RWPE2 (cell line): ENCODE measurements at regions not wholly inside any gene's neighbourhood (a gene's known extent, or its start where the extent isn't known, plus 50 kb on each side); places are given as distances from the start of the nearest gene placed in this dataset.

Source experiments
- ATAC-seq: fragments of 200-7000 bp; cut with Tn5 transposase; 3 replicates; pipeline ENCODE4 v1.9.1; 2021; ENCODE audit warnings: low read depth
- DNase-seq: peaks from one replicate; pipeline ENCODE4 v3.0.0-alpha.2; 2020; ENCODE audit warnings: low spot score
- H3K27ac ChIP-seq: fragments of 450-650 bp; 2 replicates; pipeline ENCODE4 v1.5.1; 2017; ENCODE audit warnings: mild to moderate bottlenecking; ENCODE audit not compliant: poor library complexity, severe bottlenecking
- H3K27me3 ChIP-seq: fragments of 250-450 bp; sonication (Bioruptor Pico); 2 replicates; pipeline ENCODE4 v1.5.1; 2021; ENCODE audit warnings: mild to moderate bottlenecking, moderate library complexity; ENCODE audit not compliant: insufficient read depth, poor library complexity, severe bottlenecking
- H3K36me3 ChIP-seq: fragments of 250-450 bp; sonication (Bioruptor Pico); 2 replicates; pipeline ENCODE4 v1.5.1; 2020; ENCODE audit warnings: low read depth, mild to moderate bottlenecking, moderate library complexity
- H3K4me1 ChIP-seq: fragments of 250-450 bp; sonication (Bioruptor Pico); 2 replicates; pipeline ENCODE4 v1.5.1; 2021; ENCODE audit warnings: mild to moderate bottlenecking, moderate library complexity; ENCODE audit not compliant: insufficient read depth, poor library complexity, severe bottlenecking
- H3K4me3 ChIP-seq: fragments of 250-450 bp; sonication (Bioruptor Pico); 2 replicates; pipeline ENCODE4 v1.5.1; 2021; ENCODE audit warnings: mild to moderate bottlenecking, moderate library complexity; ENCODE audit not compliant: severe bottlenecking
- H3K9me3 ChIP-seq: fragments of 250-450 bp; sonication (Bioruptor Pico); 2 replicates; pipeline ENCODE4 v1.5.1; 2021; ENCODE audit warnings: mild to moderate bottlenecking, moderate library complexity; ENCODE audit not compliant: severe bottlenecking
- CTCF ChIP-seq: fragments of 450-650 bp; IDR thresholded peaks from one replicate; pipeline ENCODE4 v1.5.1; 2017; ENCODE audit warnings: mild to moderate bottlenecking, moderate library complexity; ENCODE audit not compliant: poor library complexity, severe bottlenecking

DNA sequence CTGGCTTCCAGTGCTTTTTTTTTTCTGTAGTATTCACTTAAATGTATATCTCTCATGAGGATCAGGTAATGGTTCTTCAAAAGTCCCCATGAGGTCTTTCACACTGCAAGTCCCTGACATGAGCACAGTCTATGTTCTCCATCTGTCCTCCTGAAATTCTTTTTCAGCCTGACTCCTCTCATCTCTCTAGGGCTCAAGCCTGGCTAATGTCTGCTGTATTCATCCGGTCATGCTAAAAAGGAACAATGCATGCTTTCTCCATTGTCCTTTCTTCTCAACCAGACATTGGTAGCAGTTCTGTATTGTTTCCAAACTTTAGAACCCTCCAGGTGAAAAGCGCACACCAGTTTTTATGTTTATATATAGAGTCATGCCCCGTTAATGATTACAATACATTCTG is 368.3 kb upstream of the OLFM3 start:
- DNase-seq (no peak), ATAC-seq (no peak)
- H3K27me3 ChIP-seq, result no peaks in the 10 kb centered on the region
- H3K36me3 ChIP-seq, result no peaks in the 10 kb centered on the region
- H3K4me1 ChIP-seq, result no peaks in the 10 kb centered on the region
- H3K27ac ChIP-seq, result no peak overlapping the region
- no peaks in the 10 kb centered on the region for H3K9me3 ChIP-seq
- no peak for TF ChIP-seq CTCF
- no peak overlapping the region for H3K4me3 ChIP-seq

DNA sequence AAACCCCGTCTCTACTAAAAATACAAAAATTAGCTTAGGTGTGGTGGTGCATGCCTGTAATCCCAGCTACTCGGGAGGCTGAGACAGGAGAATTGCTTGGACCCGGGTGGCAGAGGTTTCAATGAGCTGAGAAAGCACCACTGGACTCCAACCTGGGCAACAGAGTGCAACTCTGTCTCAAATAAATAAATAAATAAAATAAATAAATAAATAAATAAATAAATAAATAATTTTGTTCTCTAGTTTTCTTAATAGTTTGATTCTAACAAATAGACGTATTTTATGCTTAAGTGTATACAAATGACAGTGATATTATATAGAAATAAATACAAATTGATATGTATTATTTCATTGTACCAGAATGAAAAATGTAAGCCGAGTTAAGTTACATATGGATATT is 339.9 kb upstream of the OLFM3 start:
- ATAC-seq (no peak), DNase-seq (no peak)
- no peak for TF ChIP-seq CTCF
- no peaks in the 10 kb centered on the region for H3K36me3 ChIP-seq
- H3K9me3 ChIP-seq, result no peaks in the 10 kb centered on the region
- no peaks in the 10 kb centered on the region for H3K27me3 ChIP-seq
- no peak overlapping the region for H3K27ac ChIP-seq
- H3K4me3 ChIP-seq, result no peak overlapping the region
- no peaks in the 10 kb centered on the region for H3K4me1 ChIP-seq

- no peaks in the 10 kb centered on the region for H3K4me1 ChIP-seq
- no peak overlapping the region for H3K27ac ChIP-seq
- H3K27me3 ChIP-seq, result no peaks in the 10 kb centered on the region
- no peak for ATAC-seq
- no peak for DNase-seq
- H3K36me3 ChIP-seq, result no peaks in the 10 kb centered on the region
- TF ChIP-seq CTCF, result no peak
- no peaks in the 10 kb centered on the region for H3K9me3 ChIP-seq
- no peak overlapping the region for H3K4me3 ChIP-seq
These were observed 321.5 kb upstream of the OLFM3 start for GRCh38 chr1:102318104-102318806.

DNA sequence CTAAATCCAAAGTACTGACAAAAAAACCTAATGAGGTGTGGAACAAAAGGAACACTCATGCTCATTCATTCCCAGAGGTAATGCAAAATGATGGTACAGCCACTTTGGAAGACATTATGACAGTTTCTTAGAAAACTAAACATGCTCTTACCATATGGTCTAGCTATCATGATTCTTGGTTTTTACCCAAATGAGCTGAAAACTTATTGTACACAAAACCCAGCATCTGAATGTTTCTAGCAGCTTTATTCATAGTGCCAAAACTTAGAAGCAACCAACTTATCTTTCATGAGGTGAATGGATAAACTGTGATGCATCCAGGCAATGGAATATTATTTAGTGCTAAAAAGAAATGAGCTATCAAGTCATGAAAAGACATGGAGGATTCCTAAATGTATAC is 318.4 kb upstream of the OLFM3 start:
- H3K27me3 ChIP-seq, result no peaks in the 10 kb centered on the region

More for the DNA sequence above, 318.4 kb upstream of the OLFM3 start:
- no peak for TF ChIP-seq CTCF
- no peaks in the 10 kb centered on the region for H3K4me1 ChIP-seq
- H3K4me3 ChIP-seq, result no peak overlapping the region
- H3K27ac ChIP-seq, result no peak overlapping the region
- no peaks in the 10 kb centered on the region for H3K36me3 ChIP-seq
- ATAC-seq (no peak), DNase-seq (no peak)
- H3K9me3 ChIP-seq, result no peaks in the 10 kb centered on the region
